H9 (cell line): ENCODE measurements at regions not wholly inside any gene's neighbourhood (a gene's known extent, or its start where the extent isn't known, plus 50 kb on each side); places are given as distances from the start of the nearest gene placed in this dataset.

ENCODE experiments used
- DNase-seq: peaks from one replicate; pipeline ENCODE4 v3.0.0-alpha.2; 2017
- H2AFZ ChIP-seq: one replicate; pipeline ENCODE4 v1.6.1; 2013; ENCODE audit warnings: mild to moderate bottlenecking, low read length, control low read depth, moderate library complexity
- H2AK5ac ChIP-seq: 2 replicates; pipeline ENCODE4 v1.6.1; 2013; ENCODE audit warnings: low read length, control low read depth, mixed read lengths; ENCODE audit not compliant: insufficient read length
- H2BK120ac ChIP-seq: one replicate; pipeline ENCODE4 v1.6.1; 2013; ENCODE audit warnings: low read depth, mild to moderate bottlenecking, low read length, control low read depth, inconsistent platforms; ENCODE audit not compliant: poor library complexity, severe bottlenecking
- H2BK12ac ChIP-seq: 2 replicates; pipeline ENCODE4 v1.6.1; 2013; ENCODE audit warnings: low read length, control low read depth, mixed read lengths, low read depth; ENCODE audit not compliant: insufficient read length
- H2BK15ac ChIP-seq: 2 replicates; pipeline ENCODE4 v1.6.1; 2013; ENCODE audit warnings: low read depth, low read length, control low read depth
- H2BK20ac ChIP-seq: one replicate; pipeline ENCODE4 v1.6.1; 2013; ENCODE audit warnings: low read depth, mild to moderate bottlenecking, low read length, control low read depth, inconsistent platforms; ENCODE audit not compliant: poor library complexity, severe bottlenecking
- H2BK5ac ChIP-seq: 2 replicates; pipeline ENCODE4 v1.6.1; 2013; ENCODE audit warnings: low read length, control low read depth, mixed read lengths; ENCODE audit not compliant: insufficient read length
- H3K14ac ChIP-seq: 2 replicates; pipeline ENCODE4 v1.6.1; 2013; ENCODE audit warnings: low read length, control low read depth; ENCODE audit not compliant: insufficient read depth
- H3K18ac ChIP-seq: 2 replicates; pipeline ENCODE4 v1.6.1; 2013; ENCODE audit warnings: low read depth, mild to moderate bottlenecking, mixed read lengths, low read length, control low read depth; ENCODE audit not compliant: insufficient read length
- H3K23ac ChIP-seq: 2 replicates; pipeline ENCODE4 v1.6.1; 2013; ENCODE audit warnings: low read length, control low read depth, mixed read lengths, low read depth; ENCODE audit not compliant: insufficient read length
- H3K23me2 ChIP-seq: 2 replicates; pipeline ENCODE4 v1.6.1; 2013; ENCODE audit warnings: low read depth, mild to moderate bottlenecking, mixed read lengths, low read length, control low read depth; ENCODE audit not compliant: insufficient read length, poor library complexity, severe bottlenecking
- H3K27ac ChIP-seq: 2 replicates; pipeline ENCODE4 v1.5.1; 2013; ENCODE audit warnings: low read length, control low read depth, mixed read lengths, low read depth; ENCODE audit not compliant: insufficient read length
- H3K27me3 ChIP-seq: 2 replicates; pipeline ENCODE4 v1.6.1; 2013; ENCODE audit warnings: low read length, control low read depth, inconsistent platforms; ENCODE audit not compliant: insufficient read depth
- H3K4ac ChIP-seq: 2 replicates; pipeline ENCODE4 v1.6.1; 2013; ENCODE audit warnings: low read depth, mild to moderate bottlenecking, control low read depth, inconsistent platforms, low read length, moderate library complexity
- H3K4me1 ChIP-seq: 2 replicates; pipeline ENCODE4 v1.6.1; 2013; ENCODE audit warnings: low read length, control low read depth, inconsistent platforms; ENCODE audit not compliant: insufficient read depth
- H3K4me2 ChIP-seq: 2 replicates; pipeline ENCODE4 v1.6.1; 2013; ENCODE audit warnings: low read length, control low read depth, mixed read lengths; ENCODE audit not compliant: insufficient read length, insufficient read depth
- H3K56ac ChIP-seq: 2 replicates; pipeline ENCODE4 v1.6.1; 2013; ENCODE audit warnings: low read depth, mild to moderate bottlenecking, mixed read lengths, low read length, control low read depth; ENCODE audit not compliant: insufficient read length
- H3K79me1 ChIP-seq: 2 replicates; pipeline ENCODE4 v1.6.1; 2013; ENCODE audit warnings: low read depth, mild to moderate bottlenecking, moderate library complexity, low read length, control low read depth, inconsistent platforms; ENCODE audit not compliant: insufficient read depth, poor library complexity, severe bottlenecking
- H3K79me2 ChIP-seq: 2 replicates; pipeline ENCODE4 v1.6.1; 2013; ENCODE audit warnings: low read length, control low read depth, inconsistent platforms; ENCODE audit not compliant: insufficient read depth
- H3K9ac ChIP-seq: 2 replicates; pipeline ENCODE4 v1.6.1; 2013; ENCODE audit warnings: low read length, control low read depth, mixed read lengths; ENCODE audit not compliant: insufficient read length; ENCODE audit errors: extremely low read depth
- H3K9me3 ChIP-seq: one replicate; pipeline ENCODE4 v1.6.1; 2013; ENCODE audit warnings: low read depth, low read length, inconsistent platforms; ENCODE audit not compliant: control insufficient read depth
- H3T11ph ChIP-seq: one replicate; pipeline ENCODE4 v1.6.1; 2013; ENCODE audit warnings: mild to moderate bottlenecking, low read length, control low read depth, inconsistent platforms
- H4K20me1 ChIP-seq: one replicate; pipeline ENCODE4 v1.6.1; 2013; ENCODE audit not compliant: control insufficient read depth, insufficient read length, insufficient read depth
- H4K5ac ChIP-seq: 2 replicates; pipeline ENCODE4 v1.6.1; 2013; ENCODE audit warnings: low read depth, mild to moderate bottlenecking, mixed read lengths, low read length, control low read depth; ENCODE audit not compliant: insufficient read length
- H4K8ac ChIP-seq: replicated peaks from 2 replicates; pipeline ENCODE4 v1.6.1; 2013; ENCODE audit warnings: low read length, control low read depth, mixed read lengths, low read depth; ENCODE audit not compliant: insufficient read length
- H4K91ac ChIP-seq: 2 replicates; pipeline ENCODE4 v1.6.1; 2013; ENCODE audit warnings: low read depth, mild to moderate bottlenecking, moderate library complexity, mixed read lengths, low read length, control low read depth; ENCODE audit not compliant: insufficient read length
- H3K27ac Mint-ChIP-seq, 3 experiments: 2 replicates in 2 of 3; 3 replicates in 1 of 3; pipeline ENCODE4 v1.8.0; 2020 to 2021; ENCODE audit warnings: mixed read lengths in 3 of 3, mild to moderate bottlenecking in 1 of 3, moderate library complexity in 1 of 3
- H3K27me3 Mint-ChIP-seq: 2 replicates; pipeline ENCODE4 v1.8.0; 2021; ENCODE audit warnings: low read depth, mild to moderate bottlenecking, moderate library complexity, mixed read lengths
- H3K36me3 Mint-ChIP-seq, 3 experiments: 2 replicates in 2 of 3; 3 replicates in 1 of 3; pipeline ENCODE4 v1.8.0; 2020 to 2021; ENCODE audit warnings: low read depth in 3 of 3, mixed read lengths in 3 of 3; ENCODE audit not compliant: insufficient read depth in 1 of 3
- H3K4me1 Mint-ChIP-seq, 2 experiments: 2 replicates each; pipeline ENCODE4 v1.8.0; 2020; ENCODE audit warnings: mixed read lengths in 2 of 2
- H3K4me3 Mint-ChIP-seq, 2 experiments: 2 replicates in 1 of 2; 3 replicates in 1 of 2; pipeline ENCODE4 v1.8.0; 2020 to 2021; ENCODE audit warnings: mild to moderate bottlenecking in 2 of 2, mixed read lengths in 2 of 2, moderate library complexity in 1 of 2
- H3K9me3 Mint-ChIP-seq, 2 experiments: 2 replicates in 1 of 2; 3 replicates in 1 of 2; pipeline ENCODE4 v1.8.0; 2020; ENCODE audit warnings: mild to moderate bottlenecking in 2 of 2, mixed read lengths in 2 of 2, moderate library complexity in 1 of 2
- WGBS: extraction: QIAGEN DNeasy Blood & Tissue Kit; methylation state at CpG from one replicate; pipeline ENCODE4 v1.1.7; 2013; ENCODE audit warnings: missing lambda C conversion rate, low lambda C conversion rate, mixed read lengths; ENCODE audit not compliant: insufficient read length; ENCODE audit errors: extremely low coverage; 5-methylcytosine and 5-hydroxymethylcytosine counted together
- TF ChIP-seq, protein P1 (sequence below): fragments of 200-600 bp; sonication (generic); conservative IDR thresholded peaks from 3 replicates; pipeline ENCODE4 v1.8.0; 2021; ENCODE audit warnings: antibody characterized with exemption, mild to moderate bottlenecking

DNA sequence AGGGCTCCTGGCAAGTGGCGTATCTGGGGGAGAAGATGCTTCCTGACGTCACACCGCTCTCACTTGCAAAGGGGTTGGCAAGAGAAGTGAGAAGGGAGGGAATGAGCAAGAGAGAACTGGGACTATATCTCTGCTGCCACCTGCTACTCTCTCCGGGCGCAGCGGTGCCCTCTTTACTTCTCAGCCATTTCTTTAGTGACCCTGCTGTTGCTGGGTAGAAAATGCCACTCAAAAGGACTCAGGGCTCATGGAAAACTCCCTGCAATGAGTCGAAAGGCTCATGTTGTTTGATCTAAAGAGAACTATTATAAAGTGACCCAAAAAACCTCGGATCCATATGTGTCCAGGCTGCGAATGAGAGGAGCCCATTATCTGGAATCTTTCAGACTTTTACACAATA is 401.8 kb downstream of the SAMD5 start:
- Histone ChIP-seq H3K4ac (no peak overlapping the region), H3K56ac (no peak overlapping the region), H3K23ac (no peak overlapping the region), H3K27ac (no peak overlapping the region), H2AFZ (no peak overlapping the region), H3K18ac (no peak overlapping the region), H2BK120ac (no peak overlapping the region), H3K9me3 (no peaks in the 10 kb centered on the region), H3K4me1 (no peaks in the 10 kb centered on the region; the same call in 1 of the 2 replicates), H2BK5ac (no peak overlapping the region), H4K20me1 (no peaks in the 10 kb centered on the region), H3K9ac (no peak overlapping the region), H2BK15ac (no peak overlapping the region), H4K5ac (no peak overlapping the region), H2AK5ac (no peak overlapping the region), H3K14ac (no peak overlapping the region), H2BK20ac (no peak overlapping the region), H3K79me1 (no peaks in the 10 kb centered on the region), H3T11ph (no peak overlapping the region), H4K91ac (no peak overlapping the region), H3K27me3 (no peaks in the 10 kb centered on the region), H2BK12ac (no peak overlapping the region), H3K23me2 (no peaks in the 10 kb centered on the region), H3K79me2 (no peaks in the 10 kb centered on the region), H4K8ac (no peak overlapping the region), H3K4me2 (no peak overlapping the region)
- Mint-ChIP-seq H3K9me3 (no peaks in the 10 kb centered on the region), H3K27ac (no peak overlapping the region), H3K27me3 (no peaks in the 10 kb centered on the region), H3K36me3 (no peaks in the 10 kb centered on the region), H3K4me3 (no peak overlapping the region), H3K4me1 (peaks cover 6 to 17% of the 10 kb centered on the region in 2 experiments)
- WGBS: no CpG with 5 or more reads among the region's 9 CpGs
- DNase-seq: no peak
- TF ChIP-seq, protein P1, sequence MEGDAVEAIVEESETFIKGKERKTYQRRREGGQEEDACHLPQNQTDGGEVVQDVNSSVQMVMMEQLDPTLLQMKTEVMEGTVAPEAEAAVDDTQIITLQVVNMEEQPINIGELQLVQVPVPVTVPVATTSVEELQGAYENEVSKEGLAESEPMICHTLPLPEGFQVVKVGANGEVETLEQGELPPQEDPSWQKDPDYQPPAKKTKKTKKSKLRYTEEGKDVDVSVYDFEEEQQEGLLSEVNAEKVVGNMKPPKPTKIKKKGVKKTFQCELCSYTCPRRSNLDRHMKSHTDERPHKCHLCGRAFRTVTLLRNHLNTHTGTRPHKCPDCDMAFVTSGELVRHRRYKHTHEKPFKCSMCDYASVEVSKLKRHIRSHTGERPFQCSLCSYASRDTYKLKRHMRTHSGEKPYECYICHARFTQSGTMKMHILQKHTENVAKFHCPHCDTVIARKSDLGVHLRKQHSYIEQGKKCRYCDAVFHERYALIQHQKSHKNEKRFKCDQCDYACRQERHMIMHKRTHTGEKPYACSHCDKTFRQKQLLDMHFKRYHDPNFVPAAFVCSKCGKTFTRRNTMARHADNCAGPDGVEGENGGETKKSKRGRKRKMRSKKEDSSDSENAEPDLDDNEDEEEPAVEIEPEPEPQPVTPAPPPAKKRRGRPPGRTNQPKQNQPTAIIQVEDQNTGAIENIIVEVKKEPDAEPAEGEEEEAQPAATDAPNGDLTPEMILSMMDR: no peak
